Neural progenitor cell (in vitro differentiated cells): ENCODE measurements at regions not wholly inside any gene's neighbourhood (a gene's known extent, or its start where the extent isn't known, plus 50 kb on each side); places are given as distances from the start of the nearest gene placed in this dataset. TPM values are rescaled to one million over a fixed set of nuclear protein-coding genes. Genes with fewer than 3 reads are reported as not detected.
"Not testable (repeated sequence)": the region's sequence is repeated elsewhere in the genome, so short reads cannot be mapped to it uniquely, and the experiment has no call there.

Experiments
- DNase-seq: peaks from one replicate; pipeline ENCODE4 v3.0.0-alpha.2; 2016; ENCODE audit warnings: low spot score
- H2AFZ ChIP-seq: fragments of 200-600 bp; sonication (generic); replicated peaks from 2 replicates; pipeline ENCODE4 v1.6.1; 2016; ENCODE audit warnings: antibody characterized with exemption
- H3F3A ChIP-seq: fragments of 200-600 bp; sonication (generic); 2 replicates; pipeline ENCODE4 v1.6.1; 2016; ENCODE audit warnings: antibody characterized with exemption, low read depth
- H3K27ac ChIP-seq: fragments of 200-600 bp; sonication (generic); 2 replicates; pipeline ENCODE4 v1.5.1; 2016; ENCODE audit warnings: mild to moderate bottlenecking
- H3K27me3 ChIP-seq: fragments of 200-600 bp; sonication (generic); 2 replicates; pipeline ENCODE4 v1.6.1; 2016; ENCODE audit warnings: mild to moderate bottlenecking, moderate library complexity
- H3K36me3 ChIP-seq: fragments of 200-600 bp; sonication (generic); 2 replicates; pipeline ENCODE4 v1.5.1; 2016
- H3K4me1 ChIP-seq: fragments of 200-600 bp; sonication (generic); 2 replicates; pipeline ENCODE4 v1.6.1; 2016; ENCODE audit warnings: mixed run types
- H3K4me2 ChIP-seq: fragments of 200-600 bp; sonication (generic); 2 replicates; pipeline ENCODE4 v1.6.1; 2016
- H3K4me3 ChIP-seq: fragments of 200-600 bp; sonication (generic); 2 replicates; pipeline ENCODE4 v1.5.1; 2016
- H3K79me2 ChIP-seq: fragments of 200-600 bp; sonication (generic); 2 replicates; pipeline ENCODE4 v1.6.1; 2016; ENCODE audit warnings: low read depth
- H3K9ac ChIP-seq: fragments of 200-600 bp; sonication (generic); 2 replicates; pipeline ENCODE4 v1.6.1; 2016
- H3K9me3 ChIP-seq: fragments of 200-600 bp; sonication (generic); 2 replicates; pipeline ENCODE4 v1.5.1; 2016; ENCODE audit warnings: low read depth
- H4K20me1 ChIP-seq: fragments of 200-600 bp; sonication (generic); 2 replicates; pipeline ENCODE4 v1.6.1; 2016; ENCODE audit warnings: low read depth
- H3K27ac Mint-ChIP-seq: 3 replicates; pipeline ENCODE4 v1.8.0; 2021; ENCODE audit warnings: mixed read lengths
- H3K27me3 Mint-ChIP-seq: 2 replicates; pipeline ENCODE4 v1.8.0; 2022; ENCODE audit warnings: low read depth, mild to moderate bottlenecking, inconsistent platforms, moderate library complexity, mixed read lengths; ENCODE audit not compliant: insufficient read depth
- H3K36me3 Mint-ChIP-seq: 3 replicates; pipeline ENCODE4 v1.8.0; 2021; ENCODE audit warnings: mixed read lengths
- H3K4me1 Mint-ChIP-seq: 3 replicates; pipeline ENCODE4 v1.8.0; 2021; ENCODE audit warnings: mixed read lengths
- H3K4me3 Mint-ChIP-seq: 3 replicates; pipeline ENCODE4 v1.8.0; 2021; ENCODE audit warnings: mild to moderate bottlenecking, moderate library complexity, mixed read lengths
- H3K9me3 Mint-ChIP-seq: 3 replicates; pipeline ENCODE4 v1.8.0; 2020; ENCODE audit warnings: mixed read lengths
- EZH2 ChIP-seq: fragments of 200-600 bp; sonication (generic); IDR thresholded peaks from 2 replicates; pipeline ENCODE4 v1.6.1; 2017; ENCODE audit warnings: antibody characterized with exemption, mild to moderate bottlenecking, moderate library complexity
- EZH2phosphoT487 ChIP-seq: fragments of 200-600 bp; sonication (generic); IDR thresholded peaks from 2 replicates; pipeline ENCODE4 v1.6.1; 2017; ENCODE audit warnings: antibody characterized with exemption
- small RNA-seq: library from RNA; depleted of rRNA; stranded (forward); fragments of <200 nt; gene quantifications from one replicate; pipeline ENCODE3, GENCODE V24; 2015
- TF ChIP-seq, protein P1 (sequence below): fragments of 200-600 bp; sonication (generic); IDR thresholded peaks from 2 replicates; pipeline ENCODE4 v1.5.1; 2017; ENCODE audit warnings: antibody characterized with exemption, mild to moderate bottlenecking

GRCh38 chr21:10463156-10463555 lies 58.2 kb upstream of the TPTE start:
- H2AFZ ChIP-seq: no peak overlapping the region
- no peaks in the 10 kb centered on the region for H3K9me3 Mint-ChIP-seq
- H3K27me3 ChIP-seq: no peaks in the 10 kb centered on the region
- H3K27ac ChIP-seq: no peak overlapping the region
- H3K9ac ChIP-seq: no peak overlapping the region
- peaks cover 22% of the 10 kb centered on the region for H3K36me3 ChIP-seq
- TF ChIP-seq, protein P1, sequence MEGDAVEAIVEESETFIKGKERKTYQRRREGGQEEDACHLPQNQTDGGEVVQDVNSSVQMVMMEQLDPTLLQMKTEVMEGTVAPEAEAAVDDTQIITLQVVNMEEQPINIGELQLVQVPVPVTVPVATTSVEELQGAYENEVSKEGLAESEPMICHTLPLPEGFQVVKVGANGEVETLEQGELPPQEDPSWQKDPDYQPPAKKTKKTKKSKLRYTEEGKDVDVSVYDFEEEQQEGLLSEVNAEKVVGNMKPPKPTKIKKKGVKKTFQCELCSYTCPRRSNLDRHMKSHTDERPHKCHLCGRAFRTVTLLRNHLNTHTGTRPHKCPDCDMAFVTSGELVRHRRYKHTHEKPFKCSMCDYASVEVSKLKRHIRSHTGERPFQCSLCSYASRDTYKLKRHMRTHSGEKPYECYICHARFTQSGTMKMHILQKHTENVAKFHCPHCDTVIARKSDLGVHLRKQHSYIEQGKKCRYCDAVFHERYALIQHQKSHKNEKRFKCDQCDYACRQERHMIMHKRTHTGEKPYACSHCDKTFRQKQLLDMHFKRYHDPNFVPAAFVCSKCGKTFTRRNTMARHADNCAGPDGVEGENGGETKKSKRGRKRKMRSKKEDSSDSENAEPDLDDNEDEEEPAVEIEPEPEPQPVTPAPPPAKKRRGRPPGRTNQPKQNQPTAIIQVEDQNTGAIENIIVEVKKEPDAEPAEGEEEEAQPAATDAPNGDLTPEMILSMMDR: no peak
- TF ChIP-seq EZH2 (no peak), EZH2phosphoT487 (no peak)
- no peaks in the 10 kb centered on the region for H3K36me3 Mint-ChIP-seq
- H3F3A ChIP-seq: no peaks in the 10 kb centered on the region
- no peaks in the 10 kb centered on the region for H3K27me3 Mint-ChIP-seq
- no peaks in the 10 kb centered on the region for H3K4me1 Mint-ChIP-seq
- H3K4me3 ChIP-seq: no peak overlapping the region
- H3K4me3 Mint-ChIP-seq: no peak overlapping the region
- no peak overlapping the region for H3K4me2 ChIP-seq
- H3K79me2 ChIP-seq: no peaks in the 10 kb centered on the region
- DNase-seq: no peak
- no peaks in the 10 kb centered on the region for H3K4me1 ChIP-seq
- H3K9me3 ChIP-seq: peaks cover 80% of the 10 kb centered on the region
- no peaks in the 10 kb centered on the region for H4K20me1 ChIP-seq
- H3K27ac Mint-ChIP-seq: no peak overlapping the region

- Histone ChIP-seq H3K9me3 (peaks cover 77% of the 10 kb centered on the region), H3K27me3 (no peaks in the 10 kb centered on the region), H3K79me2 (no peaks in the 10 kb centered on the region), H3K4me2 (no peak overlapping the region), H3K36me3 (peaks cover 20% of the 10 kb centered on the region), H2AFZ (no peak overlapping the region), H4K20me1 (no peaks in the 10 kb centered on the region), H3K9ac (no peak overlapping the region), H3K4me1 (no peaks in the 10 kb centered on the region), H3K27ac (no peak overlapping the region), H3K4me3 (no peak overlapping the region), H3F3A (no peaks in the 10 kb centered on the region)
- Mint-ChIP-seq H3K27me3 (no peaks in the 10 kb centered on the region), H3K4me1 (no peaks in the 10 kb centered on the region), H3K9me3 (no peaks in the 10 kb centered on the region), H3K36me3 (no peaks in the 10 kb centered on the region), H3K27ac (no peak overlapping the region), H3K4me3 (no peak overlapping the region)
- TF ChIP-seq EZH2 (no peak), EZH2phosphoT487 (no peak)
- TF ChIP-seq, protein P1: no peak
- no peak for DNase-seq
These were observed 56.4 kb upstream of the TPTE start for GRCh38 chr21:10464975-10465374.

GRCh38 chr21:10465524-10466110 lies 55.8 kb upstream of the TPTE start:
- H3K9me3 ChIP-seq: peaks cover 76% of the 10 kb centered on the region
- not testable (repeated sequence) for H3K9me3 Mint-ChIP-seq

GRCh38 chr21:10466200-10466599 lies 55.2 kb upstream of the TPTE start:
- no peak overlapping the region for H3K4me2 ChIP-seq
- no peak overlapping the region for H3K4me3 ChIP-seq
- no peak for DNase-seq
- Mint-ChIP-seq H3K27me3 (no peaks in the 10 kb centered on the region), H3K9me3 (no peaks in the 10 kb centered on the region), H3K4me3 (no peak overlapping the region), H3K27ac (no peak overlapping the region), H3K4me1 (no peaks in the 10 kb centered on the region), H3K36me3 (no peaks in the 10 kb centered on the region)
- no peak overlapping the region for H2AFZ ChIP-seq
- H3K9ac ChIP-seq: no peak overlapping the region
- peaks cover 70% of the 10 kb centered on the region for H3K9me3 ChIP-seq
- peaks cover 14% of the 10 kb centered on the region for H3K36me3 ChIP-seq
- no peaks in the 10 kb centered on the region for H3K27me3 ChIP-seq
- no peak overlapping the region for H3K27ac ChIP-seq
- H4K20me1 ChIP-seq: no peaks in the 10 kb centered on the region
- H3K79me2 ChIP-seq: no peaks in the 10 kb centered on the region
- H3K4me1 ChIP-seq: no peaks in the 10 kb centered on the region
- TF ChIP-seq, protein P1: no peak
- no peak for TF ChIP-seq EZH2phosphoT487
- TF ChIP-seq EZH2: no peak
- no peaks in the 10 kb centered on the region for H3F3A ChIP-seq

More at GRCh38 chr21:10465524-10466110, 55.8 kb upstream of the TPTE start:
- DNase-seq, H3K27ac Mint-ChIP-seq, H3F3A ChIP-seq, H3K27me3 Mint-ChIP-seq, H3K9ac ChIP-seq, H3K4me1 ChIP-seq, H3K36me3 Mint-ChIP-seq, H3K4me3 Mint-ChIP-seq, H3K27me3 ChIP-seq, H2AFZ ChIP-seq, H3K27ac ChIP-seq, H3K4me3 ChIP-seq, H4K20me1 ChIP-seq, H3K4me2 ChIP-seq, H3K4me1 Mint-ChIP-seq, H3K79me2 ChIP-seq: not testable (repeated sequence)
- peaks cover 15% of the 10 kb centered on the region for H3K36me3 ChIP-seq

Small RNA genes lying in the stretch of these regions (small RNA-seq; reads per million reads assigned to genes)
- gene AF254983.2: not detected
